ENCODE measurements at regions not wholly inside any gene's neighbourhood (a gene's known extent, or its start where the extent isn't known, plus 50 kb on each side); places are given as distances from the start of the nearest gene placed in this dataset.

DNA sequence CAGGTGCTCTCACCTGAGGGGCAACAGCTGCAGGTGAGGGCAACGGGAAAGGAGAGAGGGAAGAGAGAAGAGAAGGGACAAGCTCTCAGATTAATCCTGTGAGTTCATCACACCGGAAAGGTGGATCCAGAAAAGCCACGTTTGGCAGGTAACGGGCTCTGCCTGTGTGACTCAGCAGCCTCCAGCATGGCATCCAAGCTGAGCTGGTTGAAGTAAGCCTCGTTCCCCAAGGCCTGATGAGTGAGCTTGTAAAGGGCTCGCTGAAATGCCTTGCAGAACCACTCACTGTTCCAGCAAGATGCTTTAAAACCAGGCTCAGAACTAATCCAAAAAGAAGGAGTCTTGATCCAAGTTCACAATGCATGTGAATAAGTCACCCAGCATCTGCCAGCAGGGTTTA is 206.9 kb upstream of the TMEM45B start:
- TF ChIP-seq POLR2A (IDR thresholded peaks at IDR 0.05; ENCODE audit: low read length): no peak
- no peak for TF ChIP-seq CTCF (IDR thresholded peaks at IDR 0.05)
- TF ChIP-seq RFX5 (IDR thresholded peaks at IDR 0.05): no peak
- TF ChIP-seq FOXS1 (CRISPR knock-in tag; IDR thresholded peaks at IDR 0.05): no peak
- no peak for TF ChIP-seq EP300 (IDR thresholded peaks at IDR 0.05)

All from A549 (cell line).